Neural progenitor cell (in vitro differentiated cells): ENCODE measurements at regions not wholly inside any gene's neighbourhood (a gene's known extent, or its start where the extent isn't known, plus 50 kb on each side); places are given as distances from the start of the nearest gene placed in this dataset.

Experiments
- DNase-seq: peaks from one replicate; pipeline ENCODE4 v3.0.0-alpha.2; 2016; ENCODE audit warnings: low spot score
- H2AFZ ChIP-seq: fragments of 200-600 bp; sonication (generic); replicated peaks from 2 replicates; pipeline ENCODE4 v1.6.1; 2016; ENCODE audit warnings: antibody characterized with exemption
- H3F3A ChIP-seq: fragments of 200-600 bp; sonication (generic); 2 replicates; pipeline ENCODE4 v1.6.1; 2016; ENCODE audit warnings: antibody characterized with exemption, low read depth
- H3K27ac ChIP-seq: fragments of 200-600 bp; sonication (generic); 2 replicates; pipeline ENCODE4 v1.5.1; 2016; ENCODE audit warnings: mild to moderate bottlenecking
- H3K27me3 ChIP-seq: fragments of 200-600 bp; sonication (generic); 2 replicates; pipeline ENCODE4 v1.6.1; 2016; ENCODE audit warnings: mild to moderate bottlenecking, moderate library complexity
- H3K36me3 ChIP-seq: fragments of 200-600 bp; sonication (generic); 2 replicates; pipeline ENCODE4 v1.5.1; 2016
- H3K4me1 ChIP-seq: fragments of 200-600 bp; sonication (generic); 2 replicates; pipeline ENCODE4 v1.6.1; 2016; ENCODE audit warnings: mixed run types
- H3K4me2 ChIP-seq: fragments of 200-600 bp; sonication (generic); 2 replicates; pipeline ENCODE4 v1.6.1; 2016
- H3K4me3 ChIP-seq: fragments of 200-600 bp; sonication (generic); 2 replicates; pipeline ENCODE4 v1.5.1; 2016
- H3K79me2 ChIP-seq: fragments of 200-600 bp; sonication (generic); 2 replicates; pipeline ENCODE4 v1.6.1; 2016; ENCODE audit warnings: low read depth
- H3K9ac ChIP-seq: fragments of 200-600 bp; sonication (generic); 2 replicates; pipeline ENCODE4 v1.6.1; 2016
- H3K9me3 ChIP-seq: fragments of 200-600 bp; sonication (generic); 2 replicates; pipeline ENCODE4 v1.5.1; 2016; ENCODE audit warnings: low read depth
- H4K20me1 ChIP-seq: fragments of 200-600 bp; sonication (generic); 2 replicates; pipeline ENCODE4 v1.6.1; 2016; ENCODE audit warnings: low read depth
- H3K27ac Mint-ChIP-seq: 3 replicates; pipeline ENCODE4 v1.8.0; 2021; ENCODE audit warnings: mixed read lengths
- H3K27me3 Mint-ChIP-seq: 2 replicates; pipeline ENCODE4 v1.8.0; 2022; ENCODE audit warnings: low read depth, mild to moderate bottlenecking, inconsistent platforms, moderate library complexity, mixed read lengths; ENCODE audit not compliant: insufficient read depth
- H3K36me3 Mint-ChIP-seq: 3 replicates; pipeline ENCODE4 v1.8.0; 2021; ENCODE audit warnings: mixed read lengths
- H3K4me1 Mint-ChIP-seq: 3 replicates; pipeline ENCODE4 v1.8.0; 2021; ENCODE audit warnings: mixed read lengths
- H3K4me3 Mint-ChIP-seq: 3 replicates; pipeline ENCODE4 v1.8.0; 2021; ENCODE audit warnings: mild to moderate bottlenecking, moderate library complexity, mixed read lengths
- H3K9me3 Mint-ChIP-seq: 3 replicates; pipeline ENCODE4 v1.8.0; 2020; ENCODE audit warnings: mixed read lengths
- CTCF ChIP-seq: fragments of 200-600 bp; sonication (generic); IDR thresholded peaks from 2 replicates; pipeline ENCODE4 v1.5.1; 2017; ENCODE audit warnings: antibody characterized with exemption, mild to moderate bottlenecking
- EZH2 ChIP-seq: fragments of 200-600 bp; sonication (generic); IDR thresholded peaks from 2 replicates; pipeline ENCODE4 v1.6.1; 2017; ENCODE audit warnings: antibody characterized with exemption, mild to moderate bottlenecking, moderate library complexity
- EZH2phosphoT487 ChIP-seq: fragments of 200-600 bp; sonication (generic); IDR thresholded peaks from 2 replicates; pipeline ENCODE4 v1.6.1; 2017; ENCODE audit warnings: antibody characterized with exemption

- H3K79me2 ChIP-seq = no peaks in the 10 kb centered on the region
- H3K4me1 ChIP-seq = peaks cover 9% of the 10 kb centered on the region
- DNase-seq = no peak
- Mint-ChIP-seq H3K9me3 (peaks cover 6% of the 10 kb centered on the region), H3K36me3 (no peaks in the 10 kb centered on the region), H3K27me3 (peaks cover 2% of the 10 kb centered on the region), H3K4me3 (no peak overlapping the region), H3K27ac (no peak overlapping the region), H3K4me1 (peaks cover 15% of the 10 kb centered on the region)
- no peaks in the 10 kb centered on the region for H3K27me3 ChIP-seq
- H3K4me2 ChIP-seq = no peak overlapping the region
- no peak overlapping the region for H3K27ac ChIP-seq
- no peaks in the 10 kb centered on the region for H3K9me3 ChIP-seq
- no peaks in the 10 kb centered on the region for H3K36me3 ChIP-seq
- H2AFZ ChIP-seq = no peak overlapping the region
- H3K9ac ChIP-seq = no peak overlapping the region
- TF ChIP-seq EZH2phosphoT487 (no peak), CTCF (no peak), EZH2 (no peak)
- H3F3A ChIP-seq = no peaks in the 10 kb centered on the region
- no peaks in the 10 kb centered on the region for H4K20me1 ChIP-seq
- H3K4me3 ChIP-seq = no peak overlapping the region
Observed at GRCh38 chr17:69995476-69995875, 79.5 kb upstream of the KCNJ16 start.

DNA sequence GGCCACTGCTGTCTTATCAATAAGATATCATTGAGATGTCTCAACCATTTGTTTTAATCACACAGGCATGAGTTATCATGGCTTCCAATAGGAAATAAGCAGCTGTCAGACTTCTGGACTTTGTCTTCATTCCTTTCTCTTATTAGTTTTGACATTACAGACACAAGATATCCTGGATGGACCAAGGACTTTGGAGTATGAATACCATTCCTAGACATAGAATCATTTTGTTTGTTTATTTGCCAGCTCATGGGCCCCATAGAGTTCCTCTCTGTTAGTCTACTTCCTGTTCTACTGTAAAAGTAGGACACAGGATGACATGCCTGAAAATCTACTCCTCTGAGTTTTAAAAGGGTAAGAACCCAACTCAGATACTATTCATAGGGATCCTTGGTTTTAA is 77.7 kb upstream of the KCNJ16 start:
- H4K20me1 ChIP-seq = no peaks in the 10 kb centered on the region
- no peaks in the 10 kb centered on the region for H3K27me3 ChIP-seq
- TF ChIP-seq EZH2phosphoT487 (no peak), CTCF (no peak), EZH2 (no peak)
- H3F3A ChIP-seq = no peaks in the 10 kb centered on the region
- no peak overlapping the region for H3K4me3 ChIP-seq
- no peaks in the 10 kb centered on the region for H3K36me3 ChIP-seq
- peaks cover 6% of the 10 kb centered on the region for H3K9me3 Mint-ChIP-seq
- no peaks in the 10 kb centered on the region for H3K36me3 Mint-ChIP-seq
- H3K27me3 Mint-ChIP-seq = peaks cover 2% of the 10 kb centered on the region
- H3K9ac ChIP-seq = no peak overlapping the region
- H3K4me1 Mint-ChIP-seq = peaks cover 12% of the 10 kb centered on the region
- no peaks in the 10 kb centered on the region for H3K79me2 ChIP-seq
- H3K27ac ChIP-seq = no peak overlapping the region
- no peak overlapping the region for H3K4me2 ChIP-seq
- no peak overlapping the region for H3K4me3 Mint-ChIP-seq
- no peak overlapping the region for H3K27ac Mint-ChIP-seq
- H3K4me1 ChIP-seq = peaks cover 9% of the 10 kb centered on the region
- no peak overlapping the region for H2AFZ ChIP-seq
- H3K9me3 ChIP-seq = no peaks in the 10 kb centered on the region
- DNase-seq = no peak

GRCh38 chr17:69999253-69999652 is 75.8 kb upstream of the KCNJ16 start:
- peaks cover 5% of the 10 kb centered on the region for H3K4me1 ChIP-seq
- no peak overlapping the region for H3K27ac ChIP-seq
- H3K27ac Mint-ChIP-seq = no peak overlapping the region
- DNase-seq = no peak
- H3F3A ChIP-seq = no peaks in the 10 kb centered on the region
- no peaks in the 10 kb centered on the region for H3K36me3 ChIP-seq
- H3K9ac ChIP-seq = no peak overlapping the region
- H3K4me3 ChIP-seq = no peak overlapping the region
- H3K36me3 Mint-ChIP-seq = no peaks in the 10 kb centered on the region
- no peak overlapping the region for H2AFZ ChIP-seq
- no peaks in the 10 kb centered on the region for H4K20me1 ChIP-seq
- H3K27me3 ChIP-seq = no peaks in the 10 kb centered on the region
- H3K79me2 ChIP-seq = no peaks in the 10 kb centered on the region
- H3K4me2 ChIP-seq = no peak overlapping the region
- peaks cover 6% of the 10 kb centered on the region for H3K9me3 Mint-ChIP-seq
- H3K27me3 Mint-ChIP-seq = no peaks in the 10 kb centered on the region
- H3K9me3 ChIP-seq = no peaks in the 10 kb centered on the region
- no peaks in the 10 kb centered on the region for H3K4me1 Mint-ChIP-seq
- H3K4me3 Mint-ChIP-seq = no peak overlapping the region
- TF ChIP-seq EZH2phosphoT487 (no peak), CTCF (no peak), EZH2 (no peak)

DNA sequence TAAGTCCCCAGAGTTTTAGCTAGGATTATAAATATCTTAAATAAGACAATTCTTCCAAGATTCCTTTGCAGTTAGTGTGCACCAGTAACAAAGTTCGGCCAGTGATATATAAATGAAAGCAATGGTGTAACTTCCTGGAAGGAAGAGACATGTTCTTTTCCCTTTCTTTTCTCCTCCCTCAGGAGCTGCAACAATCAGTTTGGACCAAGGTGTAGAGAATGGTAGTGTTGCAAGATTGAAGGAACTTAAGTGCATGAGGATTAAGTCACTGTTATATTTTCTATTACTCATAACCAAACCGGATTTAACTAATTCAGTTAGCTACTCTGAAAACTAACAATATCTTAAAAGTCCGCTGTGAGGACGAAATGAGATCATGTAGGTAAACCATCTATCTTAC is 68.9 kb upstream of the KCNJ16 start:
- Histone ChIP-seq H3K36me3 (no peaks in the 10 kb centered on the region), H3K4me3 (no peak overlapping the region), H3K9ac (no peak overlapping the region), H3K9me3 (no peaks in the 10 kb centered on the region), H3F3A (no peaks in the 10 kb centered on the region), H2AFZ (no peak overlapping the region), H3K4me1 (no peaks in the 10 kb centered on the region), H4K20me1 (no peaks in the 10 kb centered on the region), H3K79me2 (no peaks in the 10 kb centered on the region), H3K27ac (no peak overlapping the region), H3K27me3 (no peaks in the 10 kb centered on the region), H3K4me2 (no peak overlapping the region)
- TF ChIP-seq EZH2 (no peak), EZH2phosphoT487 (no peak), CTCF (no peak)
- no peak for DNase-seq
- Mint-ChIP-seq H3K4me1 (no peaks in the 10 kb centered on the region), H3K27me3 (no peaks in the 10 kb centered on the region), H3K36me3 (no peaks in the 10 kb centered on the region), H3K4me3 (no peak overlapping the region), H3K9me3 (no peaks in the 10 kb centered on the region), H3K27ac (no peak overlapping the region)
